ENCODE measurements at regions not wholly inside any gene's neighbourhood (a gene's known extent, or its start where the extent isn't known, plus 50 kb on each side); places are given as distances from the start of the nearest gene placed in this dataset.

DNA sequence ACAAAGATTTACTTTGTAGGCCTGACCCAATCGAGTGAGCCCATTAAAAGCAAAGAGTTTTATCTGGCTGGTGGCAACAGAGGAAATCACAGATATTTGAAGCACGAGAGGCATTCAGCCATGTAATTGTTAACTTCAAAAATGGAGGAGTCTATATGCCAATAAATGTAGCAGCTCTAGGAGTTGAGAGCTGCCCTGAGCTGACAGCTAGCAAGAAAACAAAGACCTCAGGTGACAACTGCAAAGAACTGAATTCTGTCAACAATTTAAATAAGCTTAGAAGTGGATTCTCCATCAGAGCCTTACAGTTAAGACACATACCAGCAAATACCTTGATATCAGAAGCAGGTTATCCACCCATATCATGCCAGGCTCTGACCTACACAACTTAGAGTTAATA is 463.1 kb upstream of the NEGR1 start:
- TF ChIP-seq, protein P1, sequence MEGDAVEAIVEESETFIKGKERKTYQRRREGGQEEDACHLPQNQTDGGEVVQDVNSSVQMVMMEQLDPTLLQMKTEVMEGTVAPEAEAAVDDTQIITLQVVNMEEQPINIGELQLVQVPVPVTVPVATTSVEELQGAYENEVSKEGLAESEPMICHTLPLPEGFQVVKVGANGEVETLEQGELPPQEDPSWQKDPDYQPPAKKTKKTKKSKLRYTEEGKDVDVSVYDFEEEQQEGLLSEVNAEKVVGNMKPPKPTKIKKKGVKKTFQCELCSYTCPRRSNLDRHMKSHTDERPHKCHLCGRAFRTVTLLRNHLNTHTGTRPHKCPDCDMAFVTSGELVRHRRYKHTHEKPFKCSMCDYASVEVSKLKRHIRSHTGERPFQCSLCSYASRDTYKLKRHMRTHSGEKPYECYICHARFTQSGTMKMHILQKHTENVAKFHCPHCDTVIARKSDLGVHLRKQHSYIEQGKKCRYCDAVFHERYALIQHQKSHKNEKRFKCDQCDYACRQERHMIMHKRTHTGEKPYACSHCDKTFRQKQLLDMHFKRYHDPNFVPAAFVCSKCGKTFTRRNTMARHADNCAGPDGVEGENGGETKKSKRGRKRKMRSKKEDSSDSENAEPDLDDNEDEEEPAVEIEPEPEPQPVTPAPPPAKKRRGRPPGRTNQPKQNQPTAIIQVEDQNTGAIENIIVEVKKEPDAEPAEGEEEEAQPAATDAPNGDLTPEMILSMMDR (conservative IDR thresholded peaks at IDR 0.05): no peak
- no peak for TF ChIP-seq EZH2 (IDR thresholded peaks at IDR 0.05; ENCODE audit: low read depth)

Measured in PC-9 (cell line).